Liver (tissue), 8 donors: ENCODE measurements at regions not wholly inside any gene's neighbourhood (a gene's known extent, or its start where the extent isn't known, plus 50 kb on each side); places are given as distances from the start of the nearest gene placed in this dataset.

ENCODE experiments used
- DNase-seq: peaks from one replicate; pipeline ENCODE4 v3.0.0-alpha.2; 2017; ENCODE audit warnings: low spot score
- H3K27ac ChIP-seq, 2 donors: one replicate each; pipeline ENCODE4 v1.7.0; 2013; ENCODE audit warnings: inconsistent platforms in 2 of 2, low read length in 2 of 2, control low read depth in 1 of 2, low read depth in 1 of 2, mild to moderate bottlenecking in 1 of 2
- H3K27me3 ChIP-seq, 4 donors: one replicate each; pipeline versions ENCODE4 v1.6.1 to v1.7.0; 2013; ENCODE audit warnings: low read length in 3 of 4, inconsistent platforms in 1 of 4, mild to moderate bottlenecking in 1 of 4, moderate library complexity in 1 of 4; ENCODE audit not compliant: control insufficient read depth in 4 of 4, insufficient read depth in 4 of 4
- H3K36me3 ChIP-seq, 4 donors: one replicate each; pipeline versions ENCODE4 v1.6.1 to v1.7.0; 2013; ENCODE audit warnings: low read length in 3 of 4, mild to moderate bottlenecking in 3 of 4, low read depth in 1 of 4, moderate library complexity in 1 of 4; ENCODE audit not compliant: control insufficient read depth in 4 of 4, insufficient read depth in 3 of 4
- H3K4me1 ChIP-seq, 4 donors: one replicate each; pipeline versions ENCODE4 v1.6.1 to v1.7.0; 2013; ENCODE audit warnings: low read length in 3 of 4, mild to moderate bottlenecking in 3 of 4, moderate library complexity in 1 of 4; ENCODE audit not compliant: control insufficient read depth in 4 of 4, insufficient read depth in 4 of 4
- H3K4me3 ChIP-seq, 3 donors: one replicate each; pipeline versions ENCODE4 v1.6.1 to v1.7.0; 2013; ENCODE audit warnings: low read length in 3 of 3, control low read depth in 1 of 3, low read depth in 1 of 3, mild to moderate bottlenecking in 1 of 3
- H3K9ac ChIP-seq, 2 donors: one replicate each; pipeline ENCODE4 v1.7.0; 2013; ENCODE audit warnings: low read length in 2 of 2, mild to moderate bottlenecking in 2 of 2, moderate library complexity in 2 of 2, control low read depth in 1 of 2, low read depth in 1 of 2
- H3K9me3 ChIP-seq, 4 donors: one replicate each; pipeline versions ENCODE4 v1.6.1 to v1.7.0; 2013; ENCODE audit warnings: low read length in 3 of 4; ENCODE audit not compliant: control insufficient read depth in 4 of 4
- ATF3 ChIP-seq: IDR thresholded peaks from 2 replicates; pipeline ENCODE4 v1.6.1; 2016; ENCODE audit warnings: antibody characterized with exemption
- EGR1 ChIP-seq, 2 donors: IDR thresholded peaks; 2 replicates each; pipeline ENCODE4 v1.6.1; 2016 to 2018; ENCODE audit warnings: antibody characterized with exemption in 2 of 2, low read depth in 2 of 2
- FOXA1 ChIP-seq: IDR thresholded peaks from 2 replicates; pipeline ENCODE4 v1.6.1; 2016; ENCODE audit warnings: antibody characterized with exemption
- FOXA2 ChIP-seq: IDR thresholded peaks from 2 replicates; pipeline ENCODE4 v1.6.1; 2016; ENCODE audit warnings: antibody characterized with exemption
- GABPA ChIP-seq, 2 donors: IDR thresholded peaks in 1 of 2; conservative IDR thresholded peaks in 1 of 2; 2 replicates each; pipeline ENCODE4 v1.6.1; 2016; ENCODE audit warnings: antibody characterized with exemption in 2 of 2, mild to moderate bottlenecking in 1 of 2, moderate library complexity in 1 of 2
- HNF4A ChIP-seq, 2 donors: conservative IDR thresholded peaks; 2 replicates each; pipeline ENCODE4 v1.6.1; 2016; ENCODE audit warnings: antibody characterized with exemption in 2 of 2, mild to moderate bottlenecking in 2 of 2
- HNF4G ChIP-seq: IDR thresholded peaks from 2 replicates; pipeline ENCODE4 v1.6.1; 2016; ENCODE audit warnings: antibody characterized with exemption
- JUND ChIP-seq, 2 donors: IDR thresholded peaks; 2 replicates each; pipeline ENCODE4 v1.6.1; 2016; ENCODE audit warnings: antibody characterized with exemption in 2 of 2
- MAX ChIP-seq: IDR thresholded peaks from 2 replicates; pipeline ENCODE4 v1.6.1; 2016; ENCODE audit warnings: antibody characterized with exemption
- NR2F2 ChIP-seq: IDR thresholded peaks from 2 replicates; pipeline ENCODE4 v1.6.1; 2016; ENCODE audit warnings: antibody characterized with exemption
- RAD21 ChIP-seq, 2 donors: IDR thresholded peaks; 2 replicates each; pipeline ENCODE4 v1.6.1; 2016; ENCODE audit warnings: antibody characterized with exemption in 2 of 2, mild to moderate bottlenecking in 2 of 2
- RXRA ChIP-seq, 2 donors: IDR thresholded peaks; 2 replicates each; pipeline ENCODE4 v1.6.1; 2017 to 2018; ENCODE audit warnings: antibody characterized with exemption in 2 of 2, mild to moderate bottlenecking in 1 of 2
- SP1 ChIP-seq: IDR thresholded peaks from 2 replicates; pipeline ENCODE4 v1.6.1; 2018; ENCODE audit warnings: antibody characterized with exemption, mild to moderate bottlenecking
- TAF1 ChIP-seq: conservative IDR thresholded peaks from 2 replicates; pipeline ENCODE4 v1.6.1; 2016; ENCODE audit warnings: antibody characterized with exemption, mild to moderate bottlenecking
- YY1 ChIP-seq: IDR thresholded peaks from 2 replicates; pipeline ENCODE4 v1.6.1; 2016; ENCODE audit warnings: antibody characterized with exemption, mild to moderate bottlenecking
- WGBS: extraction: QIAGEN DNeasy Blood & Tissue Kit; methylation state at CpG from one replicate; pipeline ENCODE4 v1.1.7; 2013; 5-methylcytosine and 5-hydroxymethylcytosine counted together
- TF ChIP-seq, protein P1 (sequence below): fragments of 150-350 bp; IDR thresholded peaks from 2 replicates; pipeline ENCODE4 v1.5.1; 2017; ENCODE audit warnings: improper control_type of control experiment, low read depth, low read length; ENCODE audit not compliant: missing input control
- TF ChIP-seq, protein P2 (sequence below): IDR thresholded peaks from 2 replicates; pipeline ENCODE4 v1.6.1; 2016; ENCODE audit warnings: antibody characterized with exemption
- donor health status: healthy.
- donor health status: healthy.
- donor health status: healthy.
- donor health status: healthy.
- donor health status: healthy.

GRCh38 chr18:35852786-35853185 lies 119.7 kb upstream of the RMP24 start:
- WGBS: 63% methylated on average over 2 of the region's 2 CpGs
- Histone ChIP-seq H3K9ac (no peak overlapping the region), H3K27ac (no peak overlapping the region), H3K9me3 (no peaks in the 10 kb centered on the region), H3K27me3 (peaks cover 0 to 6% (median 0%) of the 10 kb centered on the region in 4 donors), H3K4me1 (no peaks in the 10 kb centered on the region), H3K4me3 (no peak overlapping the region), H3K36me3 (no peaks in the 10 kb centered on the region)
- TF ChIP-seq SP1 (no peak), GABPA (IDR thresholded peaks at IDR 0.05 in 1 of 2, conservative IDR thresholded peaks at IDR 0.05 in 1 of 2) (no peak), MAX (no peak), FOXA2 (no peak), RXRA (IDR thresholded peaks at IDR 0.05) (no peak), EGR1 (IDR thresholded peaks at IDR 0.05; ENCODE audit: low read depth in 2 of 2) (no peak), JUND (IDR thresholded peaks at IDR 0.05) (no peak), RAD21 (IDR thresholded peaks at IDR 0.05) (no peak)
- DNase-seq: no peak

DNA sequence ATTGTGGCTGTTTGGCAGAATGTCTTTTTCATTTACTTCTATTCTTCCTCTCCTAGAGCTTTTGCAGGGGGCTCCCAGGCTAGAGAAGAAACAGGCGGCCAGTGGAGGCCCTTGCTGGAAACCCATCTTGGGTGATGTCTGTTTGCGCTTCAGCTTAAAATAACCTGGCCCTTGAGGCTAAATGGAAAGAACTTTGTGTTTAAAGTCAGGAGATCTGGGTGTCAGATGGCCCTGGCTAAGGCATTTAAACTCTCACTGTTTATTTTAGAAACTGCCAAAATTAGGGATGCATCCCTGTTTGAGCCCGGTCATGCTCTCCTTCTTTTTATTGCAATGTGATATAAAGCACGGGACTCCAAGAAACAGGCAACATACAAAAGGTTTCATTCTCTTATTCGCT lies 118.4 kb upstream of the RMP24 start:
- WGBS: 77% methylated on average over 5 of the region's 5 CpGs
- no peak overlapping the region for H3K9ac ChIP-seq
- DNase-seq: no peak
- no peaks in the 10 kb centered on the region for H3K36me3 ChIP-seq
- H3K4me1 ChIP-seq: no peaks in the 10 kb centered on the region
- no peak for TF ChIP-seq NR2F2
- TF ChIP-seq RXRA (IDR thresholded peaks at IDR 0.05): no peak
- no peak for TF ChIP-seq TAF1
- no peak for TF ChIP-seq ATF3
- TF ChIP-seq SP1: no peak
- TF ChIP-seq, protein P1, sequence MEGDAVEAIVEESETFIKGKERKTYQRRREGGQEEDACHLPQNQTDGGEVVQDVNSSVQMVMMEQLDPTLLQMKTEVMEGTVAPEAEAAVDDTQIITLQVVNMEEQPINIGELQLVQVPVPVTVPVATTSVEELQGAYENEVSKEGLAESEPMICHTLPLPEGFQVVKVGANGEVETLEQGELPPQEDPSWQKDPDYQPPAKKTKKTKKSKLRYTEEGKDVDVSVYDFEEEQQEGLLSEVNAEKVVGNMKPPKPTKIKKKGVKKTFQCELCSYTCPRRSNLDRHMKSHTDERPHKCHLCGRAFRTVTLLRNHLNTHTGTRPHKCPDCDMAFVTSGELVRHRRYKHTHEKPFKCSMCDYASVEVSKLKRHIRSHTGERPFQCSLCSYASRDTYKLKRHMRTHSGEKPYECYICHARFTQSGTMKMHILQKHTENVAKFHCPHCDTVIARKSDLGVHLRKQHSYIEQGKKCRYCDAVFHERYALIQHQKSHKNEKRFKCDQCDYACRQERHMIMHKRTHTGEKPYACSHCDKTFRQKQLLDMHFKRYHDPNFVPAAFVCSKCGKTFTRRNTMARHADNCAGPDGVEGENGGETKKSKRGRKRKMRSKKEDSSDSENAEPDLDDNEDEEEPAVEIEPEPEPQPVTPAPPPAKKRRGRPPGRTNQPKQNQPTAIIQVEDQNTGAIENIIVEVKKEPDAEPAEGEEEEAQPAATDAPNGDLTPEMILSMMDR: no peak
- no peak for TF ChIP-seq MAX
- TF ChIP-seq HNF4A (conservative IDR thresholded peaks at IDR 0.05): no peak
- TF ChIP-seq JUND (IDR thresholded peaks at IDR 0.05): no peak
- TF ChIP-seq HNF4G: no peak
- no peak for TF ChIP-seq RAD21 (IDR thresholded peaks at IDR 0.05)
- no peak for TF ChIP-seq FOXA2
- no peak overlapping the region for H3K27ac ChIP-seq
- H3K4me3 ChIP-seq: no peak overlapping the region
- peaks cover 0 to 6% (median 0%) of the 10 kb centered on the region in 4 donors for H3K27me3 ChIP-seq
- H3K9me3 ChIP-seq: no peaks in the 10 kb centered on the region

GRCh38 chr18:35856178-35856577 lies 116.3 kb upstream of the RMP24 start:
- Histone ChIP-seq H3K9me3 (no peaks in the 10 kb centered on the region), H3K4me1 (no peaks in the 10 kb centered on the region), H3K27ac (no peak overlapping the region), H3K9ac (no peak overlapping the region), H3K36me3 (no peaks in the 10 kb centered on the region), H3K4me3 (no peak overlapping the region), H3K27me3 (peaks cover 0 to 6% (median 0%) of the 10 kb centered on the region in 4 donors)
- WGBS: 83% methylated on average over 3 of the region's 3 CpGs
- no peak for DNase-seq
- no peak for TF ChIP-seq YY1
- TF ChIP-seq, protein P2, sequence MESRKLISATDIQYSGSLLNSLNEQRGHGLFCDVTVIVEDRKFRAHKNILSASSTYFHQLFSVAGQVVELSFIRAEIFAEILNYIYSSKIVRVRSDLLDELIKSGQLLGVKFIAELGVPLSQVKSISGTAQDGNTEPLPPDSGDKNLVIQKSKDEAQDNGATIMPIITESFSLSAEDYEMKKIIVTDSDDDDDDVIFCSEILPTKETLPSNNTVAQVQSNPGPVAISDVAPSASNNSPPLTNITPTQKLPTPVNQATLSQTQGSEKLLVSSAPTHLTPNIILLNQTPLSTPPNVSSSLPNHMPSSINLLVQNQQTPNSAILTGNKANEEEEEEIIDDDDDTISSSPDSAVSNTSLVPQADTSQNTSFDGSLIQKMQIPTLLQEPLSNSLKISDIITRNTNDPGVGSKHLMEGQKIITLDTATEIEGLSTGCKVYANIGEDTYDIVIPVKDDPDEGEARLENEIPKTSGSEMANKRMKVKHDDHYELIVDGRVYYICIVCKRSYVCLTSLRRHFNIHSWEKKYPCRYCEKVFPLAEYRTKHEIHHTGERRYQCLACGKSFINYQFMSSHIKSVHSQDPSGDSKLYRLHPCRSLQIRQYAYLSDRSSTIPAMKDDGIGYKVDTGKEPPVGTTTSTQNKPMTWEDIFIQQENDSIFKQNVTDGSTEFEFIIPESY: no peak
- no peak for TF ChIP-seq ATF3
- no peak for TF ChIP-seq HNF4G
- no peak for TF ChIP-seq MAX
- no peak for TF ChIP-seq NR2F2
- TF ChIP-seq FOXA1: no peak
- no peak for TF ChIP-seq SP1
- TF ChIP-seq RAD21 (IDR thresholded peaks at IDR 0.05): no peak
- TF ChIP-seq, protein P1: no peak
- TF ChIP-seq GABPA (IDR thresholded peaks at IDR 0.05 in 1 of 2, conservative IDR thresholded peaks at IDR 0.05 in 1 of 2): no peak
- no peak for TF ChIP-seq RXRA (IDR thresholded peaks at IDR 0.05)
